ENCODE measurements at regions not wholly inside any gene's neighbourhood (a gene's known extent, or its start where the extent isn't known, plus 50 kb on each side); places are given as distances from the start of the nearest gene placed in this dataset.

DNA sequence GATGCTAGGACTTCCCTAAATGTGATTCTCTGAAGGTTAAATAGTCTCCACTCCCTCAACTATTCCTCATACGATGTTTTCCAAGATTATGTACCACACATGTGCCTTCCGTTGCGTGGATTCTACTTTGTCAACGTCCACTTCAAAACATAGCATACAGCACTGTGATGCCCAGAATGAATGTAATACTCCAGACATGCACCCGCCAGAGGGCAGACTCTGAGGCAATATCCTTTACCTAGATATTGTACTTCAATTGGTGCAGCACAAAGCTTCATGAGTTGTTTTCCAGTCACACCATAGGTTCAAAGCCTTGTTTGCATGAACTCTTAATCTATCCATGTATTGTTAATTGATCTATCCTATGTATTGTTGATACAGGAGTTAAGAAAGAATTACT is 201.0 kb upstream of the NABP1 start:
- no peak for DNase-seq (ENCODE audit: low read depth)
- no peak overlapping the region for H3K4me3 ChIP-seq (ENCODE audit: low read depth, low read length)
- TF ChIP-seq, protein P1, sequence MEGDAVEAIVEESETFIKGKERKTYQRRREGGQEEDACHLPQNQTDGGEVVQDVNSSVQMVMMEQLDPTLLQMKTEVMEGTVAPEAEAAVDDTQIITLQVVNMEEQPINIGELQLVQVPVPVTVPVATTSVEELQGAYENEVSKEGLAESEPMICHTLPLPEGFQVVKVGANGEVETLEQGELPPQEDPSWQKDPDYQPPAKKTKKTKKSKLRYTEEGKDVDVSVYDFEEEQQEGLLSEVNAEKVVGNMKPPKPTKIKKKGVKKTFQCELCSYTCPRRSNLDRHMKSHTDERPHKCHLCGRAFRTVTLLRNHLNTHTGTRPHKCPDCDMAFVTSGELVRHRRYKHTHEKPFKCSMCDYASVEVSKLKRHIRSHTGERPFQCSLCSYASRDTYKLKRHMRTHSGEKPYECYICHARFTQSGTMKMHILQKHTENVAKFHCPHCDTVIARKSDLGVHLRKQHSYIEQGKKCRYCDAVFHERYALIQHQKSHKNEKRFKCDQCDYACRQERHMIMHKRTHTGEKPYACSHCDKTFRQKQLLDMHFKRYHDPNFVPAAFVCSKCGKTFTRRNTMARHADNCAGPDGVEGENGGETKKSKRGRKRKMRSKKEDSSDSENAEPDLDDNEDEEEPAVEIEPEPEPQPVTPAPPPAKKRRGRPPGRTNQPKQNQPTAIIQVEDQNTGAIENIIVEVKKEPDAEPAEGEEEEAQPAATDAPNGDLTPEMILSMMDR (IDR thresholded peaks at IDR 0.05; ENCODE audit: low read depth, low read length), result no peak
- TF ChIP-seq MYC (IDR thresholded peaks at IDR 0.05; ENCODE audit: low read depth, low read length), result no peak
- TF ChIP-seq POLR2A (IDR thresholded peaks at IDR 0.05; ENCODE audit: extremely low read depth, insufficient read length), result no peak
- TF ChIP-seq, protein P2, sequence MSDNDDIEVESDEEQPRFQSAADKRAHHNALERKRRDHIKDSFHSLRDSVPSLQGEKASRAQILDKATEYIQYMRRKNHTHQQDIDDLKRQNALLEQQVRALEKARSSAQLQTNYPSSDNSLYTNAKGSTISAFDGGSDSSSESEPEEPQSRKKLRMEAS (IDR thresholded peaks at IDR 0.05; ENCODE audit: low read depth, low read length), result no peak

DNA sequence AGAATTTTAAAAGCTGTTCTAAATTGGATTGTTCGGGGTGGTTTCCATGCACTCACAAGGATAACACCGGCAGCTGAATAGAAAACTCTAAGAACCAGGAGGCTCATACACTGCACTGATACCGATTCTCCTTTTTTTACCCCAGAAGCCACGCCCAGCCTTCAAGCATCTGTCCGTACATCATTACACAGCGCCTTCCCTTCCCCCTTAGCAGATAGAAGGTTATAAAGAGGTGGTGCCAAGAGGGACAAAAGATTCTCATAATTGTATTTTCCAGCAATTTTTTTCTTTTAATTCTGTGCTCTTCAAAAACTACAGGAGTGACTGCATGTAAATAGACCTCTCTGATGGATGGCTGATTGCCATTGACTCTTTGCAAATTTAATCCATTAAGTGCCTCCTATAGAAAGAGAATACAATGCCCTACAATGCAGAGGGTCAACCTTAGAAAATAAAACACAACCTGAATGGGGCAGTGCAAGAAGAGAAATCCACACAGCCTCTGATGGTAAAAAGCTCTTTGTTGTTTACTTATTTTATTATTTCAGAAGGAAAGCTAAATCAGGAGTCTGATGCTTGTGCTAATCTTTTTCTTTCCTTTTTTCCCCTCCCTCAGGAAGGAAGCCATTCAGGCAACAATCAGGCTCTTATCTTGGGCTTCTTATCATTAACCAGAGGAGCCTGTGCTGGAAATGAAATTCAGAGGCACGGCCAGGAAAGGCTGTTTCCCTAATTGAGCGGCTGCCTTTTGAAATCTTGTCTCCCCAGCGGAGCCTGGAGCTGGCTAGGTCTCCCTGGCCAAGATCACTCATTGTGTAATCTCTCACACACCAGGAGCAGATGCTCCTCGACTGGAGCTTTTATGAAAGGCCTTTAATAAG is 198.9 kb upstream of the NABP1 start:
- TF ChIP-seq POLR2A (IDR thresholded peaks at IDR 0.05; ENCODE audit: extremely low read depth, insufficient read length), result no peak
- TF ChIP-seq, protein P2 (IDR thresholded peaks at IDR 0.05; ENCODE audit: low read depth, low read length), result no peak
- no peak for TF ChIP-seq MYC (IDR thresholded peaks at IDR 0.05; ENCODE audit: low read depth, low read length)
- TF ChIP-seq, protein P1 (IDR thresholded peaks at IDR 0.05; ENCODE audit: low read depth, low read length), result no peak
- H3K4me3 ChIP-seq (ENCODE audit: low read depth, low read length), result no peak overlapping the region
- no peak for DNase-seq (ENCODE audit: low read depth)

DNA sequence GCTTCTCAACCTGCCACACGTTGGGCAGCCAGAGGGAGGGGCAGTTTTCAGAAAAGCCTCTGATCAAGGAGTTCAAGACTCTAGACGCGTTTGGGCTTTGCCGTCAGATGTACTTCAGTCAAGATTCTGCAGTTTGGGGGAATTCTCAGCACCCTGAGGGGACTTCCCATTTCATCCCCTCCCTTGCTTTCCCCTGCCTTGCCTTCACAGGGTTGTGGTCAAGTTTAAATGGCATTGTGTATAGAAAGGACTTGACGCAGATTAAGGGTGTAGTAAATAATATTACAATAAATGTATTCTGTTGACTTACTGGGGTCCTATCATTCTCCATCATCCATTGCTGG is 198.3 kb upstream of the NABP1 start:
- no peak overlapping the region for H3K4me3 ChIP-seq (ENCODE audit: low read depth, low read length)
- TF ChIP-seq MYC (IDR thresholded peaks at IDR 0.05; ENCODE audit: low read depth, low read length), result no peak
- TF ChIP-seq, protein P2 (IDR thresholded peaks at IDR 0.05; ENCODE audit: low read depth, low read length), result no peak
- TF ChIP-seq POLR2A (IDR thresholded peaks at IDR 0.05; ENCODE audit: extremely low read depth, insufficient read length), result no peak
- TF ChIP-seq, protein P1 (IDR thresholded peaks at IDR 0.05; ENCODE audit: low read depth, low read length), result no peak

DNA sequence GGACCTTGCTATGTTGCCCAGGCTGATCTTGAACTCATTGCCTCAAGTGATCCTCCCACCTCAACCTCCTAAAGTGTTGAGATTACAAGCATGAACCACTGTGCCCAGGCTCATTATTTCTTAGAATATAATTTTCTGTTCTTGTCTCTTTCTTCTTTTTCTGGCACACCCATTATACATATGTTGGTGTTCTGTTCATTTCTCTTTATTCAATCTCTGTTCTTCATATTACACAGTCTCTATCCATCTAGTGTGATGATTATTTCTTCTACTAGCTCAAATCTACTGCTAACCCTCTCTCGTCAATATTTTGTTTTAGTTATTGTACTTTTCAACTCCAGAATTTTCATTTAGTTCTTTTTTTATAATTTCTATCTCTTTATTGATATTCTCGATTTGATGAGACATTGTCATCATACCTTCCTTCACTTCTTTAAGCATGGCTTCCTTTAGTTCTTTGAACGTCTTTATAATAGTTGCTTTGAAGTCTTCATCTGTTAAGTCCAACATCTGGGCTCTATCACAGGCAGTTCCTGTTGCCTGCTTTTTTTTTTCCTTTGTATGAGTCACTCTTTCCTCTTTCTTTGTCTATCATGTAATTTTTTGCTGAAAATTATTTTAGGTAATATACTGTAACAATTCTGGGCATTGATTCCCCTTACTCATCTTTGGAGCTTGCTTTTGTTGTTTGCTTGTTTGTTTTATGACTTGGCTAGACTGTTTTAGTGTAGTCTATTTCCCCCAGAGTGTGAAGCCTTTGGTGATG is 196.4 kb upstream of the NABP1 start:
- no peak for DNase-seq (ENCODE audit: low read depth)
- H3K4me3 ChIP-seq (ENCODE audit: low read depth, low read length), result no peak overlapping the region
- TF ChIP-seq POLR2A (IDR thresholded peaks at IDR 0.05; ENCODE audit: extremely low read depth, insufficient read length) (no peak), MYC (IDR thresholded peaks at IDR 0.05; ENCODE audit: low read depth, low read length) (no peak)
- TF ChIP-seq, protein P2 (IDR thresholded peaks at IDR 0.05; ENCODE audit: low read depth, low read length), result no peak
- TF ChIP-seq, protein P1 (IDR thresholded peaks at IDR 0.05; ENCODE audit: low read depth, low read length), result no peak

More for the DNA sequence above, 198.3 kb upstream of the NABP1 start:
- no peak for DNase-seq (ENCODE audit: low read depth)

DNA sequence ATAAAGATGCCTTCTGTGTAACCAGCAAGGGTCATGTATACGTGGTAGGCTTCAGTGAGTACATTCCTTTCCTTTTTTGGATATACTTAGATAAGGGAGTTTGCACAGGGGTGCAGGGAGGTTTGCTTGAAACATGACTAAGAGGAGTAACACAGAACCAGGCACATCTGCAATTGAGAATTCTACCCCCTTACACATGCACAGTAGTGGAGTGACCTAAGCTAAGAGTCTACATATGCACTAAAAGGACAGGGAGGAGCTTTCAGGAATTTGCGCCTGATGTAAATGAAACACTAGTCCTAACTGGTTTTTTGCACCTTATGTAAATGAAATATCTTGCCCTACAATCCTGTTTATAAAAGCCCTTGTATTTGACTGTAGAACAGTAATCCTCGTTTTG is 194.8 kb upstream of the NABP1 start:
- TF ChIP-seq, protein P1 (IDR thresholded peaks at IDR 0.05; ENCODE audit: low read depth, low read length), result no peak
- TF ChIP-seq MYC (IDR thresholded peaks at IDR 0.05; ENCODE audit: low read depth, low read length) (no peak), POLR2A (IDR thresholded peaks at IDR 0.05; ENCODE audit: extremely low read depth, insufficient read length) (no peak)
- TF ChIP-seq, protein P2 (IDR thresholded peaks at IDR 0.05; ENCODE audit: low read depth, low read length), result no peak
- no peak for DNase-seq (ENCODE audit: low read depth)
- H3K4me3 ChIP-seq (ENCODE audit: low read depth, low read length), result no peak overlapping the region

All from NB4 (cell line).